H1 (cell line): ENCODE measurements at regions not wholly inside any gene's neighbourhood (a gene's known extent, or its start where the extent isn't known, plus 50 kb on each side); places are given as distances from the start of the nearest gene placed in this dataset.

ENCODE experiments used
- CTCF ChIA-PET: fragments of 300-600 bp; sonication (Branson Sonifier 250); formaldehyde crosslinking; loops from one replicate; lab custom pipeline; 2021; ENCODE audit not compliant: partially characterized antibody; lab: Charles Lee
- POLR2A ChIA-PET: fragments of 300-600 bp; sonication (Branson Sonifier 250); formaldehyde crosslinking; loops from one replicate; lab custom pipeline; 2021; ENCODE audit warnings: inconsistent platforms; ENCODE audit not compliant: partially characterized antibody; lab: Charles Lee
- DNase-seq, 2 experiments: peaks; one replicate each; pipeline versions ENCODE4 v3.0.0 to v3.0.0-alpha.2; 2010 to 2022; ENCODE audit warnings: low spot score in 2 of 2, low read depth in 1 of 2, mixed read lengths in 1 of 2
- FAIRE-seq: peaks from 2 replicates; lab custom pipeline; 2011; peaks lifted over from hg19 to GRCh38; lab: Jason Lieb, UNC
- H2AFZ ChIP-seq: 2 replicates; pipeline ENCODE4 v1.8.1; 2012; ENCODE audit warnings: low read length, inconsistent platforms
- H2AK5ac ChIP-seq: 2 replicates; pipeline ENCODE4 v1.6.1; 2013; ENCODE audit warnings: low read depth, low read length
- H2BK120ac ChIP-seq: replicated peaks from 2 replicates; pipeline ENCODE3; 2013; ENCODE audit warnings: low read depth, low read length, inconsistent platforms
- H2BK12ac ChIP-seq: 2 replicates; pipeline ENCODE4 v1.6.1; 2013; ENCODE audit warnings: low read depth, low read length
- H2BK15ac ChIP-seq: 2 replicates; pipeline ENCODE4 v1.6.1; 2013; ENCODE audit warnings: low read length
- H2BK20ac ChIP-seq: 2 replicates; pipeline ENCODE4 v1.6.1; 2013; ENCODE audit warnings: low read length
- H2BK5ac ChIP-seq: 2 replicates; pipeline ENCODE4 v1.6.1; 2013; ENCODE audit warnings: low read depth, low read length
- H3K14ac ChIP-seq: 2 replicates; pipeline ENCODE4 v1.6.1; 2013; ENCODE audit warnings: inconsistent platforms; ENCODE audit not compliant: insufficient read length
- H3K18ac ChIP-seq: 2 replicates; pipeline ENCODE4 v1.6.1; 2013; ENCODE audit warnings: low read length; ENCODE audit errors: extremely low read depth
- H3K23ac ChIP-seq: 2 replicates; pipeline ENCODE4 v1.6.1; 2013; ENCODE audit warnings: inconsistent platforms; ENCODE audit not compliant: insufficient read length
- H3K23me2 ChIP-seq: 2 replicates; pipeline ENCODE4 v1.6.1; 2013; ENCODE audit warnings: low read depth, low read length
- H3K27ac ChIP-seq: 2 replicates; pipeline ENCODE4 v1.6.1; 2011; ENCODE audit warnings: low read depth, low read length, inconsistent platforms
- H3K27me3 ChIP-seq, 4 experiments: replicated peaks in 1 of 4; 1 replicate in 1 of 4; 2 replicates in 3 of 4; pipeline versions ENCODE4 v1.6.1 to v1.8.1; 2011 to 2013; ENCODE audit warnings: low read length in 3 of 4, mild to moderate bottlenecking in 3 of 4, inconsistent platforms in 2 of 4, mixed read lengths in 2 of 4, moderate library complexity in 1 of 4; ENCODE audit not compliant: control insufficient read depth in 3 of 4, insufficient read depth in 3 of 4; ENCODE audit errors: extremely low read depth in 1 of 4
- H3K36me3 ChIP-seq, 4 experiments: 2 replicates each; pipeline versions ENCODE4 v1.6.1 to v1.8.1; 2011 to 2013; ENCODE audit warnings: mild to moderate bottlenecking in 4 of 4, low read length in 3 of 4, moderate library complexity in 2 of 4, control low read depth in 1 of 4, inconsistent platforms in 1 of 4; ENCODE audit not compliant: insufficient read depth in 4 of 4, control insufficient read depth in 2 of 4
- H3K4ac ChIP-seq: replicated peaks from 2 replicates; pipeline ENCODE3; 2013; ENCODE audit warnings: low read length, low read depth, mixed read lengths, inconsistent platforms; ENCODE audit not compliant: insufficient read length
- H3K4me1 ChIP-seq, 4 experiments: replicated peaks in 1 of 4; 1 replicate in 1 of 4; 2 replicates in 3 of 4; pipeline versions ENCODE4 v1.6.1 to v1.8.1; 2011 to 2013; ENCODE audit warnings: low read length in 3 of 4, inconsistent platforms in 2 of 4, mixed read lengths in 1 of 4; ENCODE audit not compliant: insufficient read depth in 4 of 4, control insufficient read depth in 3 of 4
- H3K4me2 ChIP-seq, 2 experiments: 2 replicates each; pipeline versions ENCODE4 v1.6.1 to v1.8.1; 2011 to 2013; ENCODE audit warnings: low read depth in 2 of 2, low read length in 2 of 2, control low read depth in 1 of 2, inconsistent platforms in 1 of 2, mild to moderate bottlenecking in 1 of 2; ENCODE audit not compliant: insufficient read depth in 1 of 2
- H3K4me3 ChIP-seq, 4 experiments: fragments of 200-600, 300-600 bp in 1 of 4; sonication (generic), shearing (Covaris generic), sonication (Bioruptor Twin) in 1 of 4; 2 replicates each; pipeline versions ENCODE4 v1.5.1 to v1.8.1; 2011 to 2016; ENCODE audit warnings: low read length in 4 of 4, low read depth in 3 of 4, control low read depth in 2 of 4, inconsistent platforms in 2 of 4, mild to moderate bottlenecking in 2 of 4, mixed read lengths in 1 of 4, moderate library complexity in 1 of 4; ENCODE audit not compliant: insufficient read depth in 2 of 4; ENCODE audit errors: extremely low read depth in 1 of 4
- H3K56ac ChIP-seq: replicated peaks from 2 replicates; pipeline ENCODE3; 2013; ENCODE audit warnings: low read depth, mild to moderate bottlenecking, mixed read lengths, low read length, inconsistent platforms; ENCODE audit not compliant: insufficient read length
- H3K79me1 ChIP-seq: 2 replicates; pipeline ENCODE4 v1.6.1; 2013; ENCODE audit warnings: low read depth, low read length, control low read depth
- H3K79me2 ChIP-seq, 2 experiments: 2 replicates each; pipeline versions ENCODE4 v1.6.1 to v1.8.1; 2012 to 2013; ENCODE audit warnings: low read length in 2 of 2, mild to moderate bottlenecking in 2 of 2, inconsistent platforms in 1 of 2; ENCODE audit not compliant: insufficient read depth in 2 of 2, control insufficient read depth in 1 of 2
- H3K9ac ChIP-seq, 4 experiments: replicated peaks in 1 of 4; 1 replicate in 1 of 4; 2 replicates in 3 of 4; pipeline versions ENCODE4 v1.6.1 to v1.8.1; 2011 to 2013; ENCODE audit warnings: low read depth in 3 of 4, low read length in 3 of 4, control low read depth in 2 of 4, mild to moderate bottlenecking in 2 of 4, moderate library complexity in 2 of 4, inconsistent platforms in 1 of 4; ENCODE audit errors: extremely low read depth in 1 of 4
- H3K9me3 ChIP-seq, 2 experiments: 2 replicates each; pipeline versions ENCODE4 v1.6.1 to v1.8.1; 2012 to 2013; ENCODE audit warnings: mild to moderate bottlenecking in 2 of 2, moderate library complexity in 2 of 2, control low read depth in 1 of 2, inconsistent platforms in 1 of 2, low read depth in 1 of 2, low read length in 1 of 2, mixed read lengths in 1 of 2; ENCODE audit not compliant: insufficient read depth in 2 of 2
- H4K20me1 ChIP-seq, 2 experiments: replicated peaks in 1 of 2; 2 replicates each; pipeline versions ENCODE3 to v1.8.1; 2011 to 2013; ENCODE audit warnings: inconsistent platforms in 2 of 2, low read length in 2 of 2, mild to moderate bottlenecking in 1 of 2; ENCODE audit not compliant: insufficient read depth in 2 of 2, control insufficient read depth in 1 of 2
- H4K5ac ChIP-seq: 2 replicates; pipeline ENCODE4 v1.6.1; 2013; ENCODE audit warnings: low read length, low read depth, mixed read lengths, inconsistent platforms; ENCODE audit not compliant: insufficient read length
- H4K8ac ChIP-seq: 2 replicates; pipeline ENCODE4 v1.8.0; 2013; ENCODE audit warnings: mild to moderate bottlenecking, moderate library complexity, low read length, inconsistent platforms; ENCODE audit not compliant: insufficient read depth; ENCODE audit errors: extremely low read depth
- H4K91ac ChIP-seq: replicated peaks from 2 replicates; pipeline ENCODE3; 2013; ENCODE audit warnings: low read length, mixed read lengths, inconsistent platforms; ENCODE audit not compliant: insufficient read length
- NRF1 ChIP-seq: IDR thresholded peaks from 2 replicates; pipeline ENCODE4 v1.6.1; 2011; ENCODE audit warnings: mild to moderate bottlenecking, low read depth, low read length, improper control_type of control experiment
- POLR2A ChIP-seq, 2 experiments: IDR thresholded peaks; 1 replicate in 1 of 2; 2 replicates in 1 of 2; pipeline ENCODE4 v1.6.1; 2011; ENCODE audit warnings: low read depth in 2 of 2, low read length in 2 of 2, mild to moderate bottlenecking in 2 of 2; ENCODE audit errors: control extremely low read depth in 1 of 2
- SIRT6 ChIP-seq: IDR thresholded peaks from one replicate; pipeline ENCODE4 v1.7.1; 2012; ENCODE audit warnings: low read length, inconsistent platforms
- WGBS, 2 experiments: shearing (Covaris generic) in 1 of 2; methylation state at CpG; one replicate each; pipeline versions ENCODE4 v1.1.6 to v1.1.7; 2013 to 2015; ENCODE audit warnings: low lambda C conversion rate in 2 of 2, mixed read lengths in 2 of 2, inconsistent platforms in 1 of 2, low coverage in 1 of 2, missing lambda C conversion rate in 1 of 2; ENCODE audit not compliant: insufficient replicate concordance in 2 of 2, insufficient coverage in 1 of 2, insufficient read length in 1 of 2; ENCODE audit errors: extremely low coverage in 1 of 2, missing lambda C conversion rate in 1 of 2; 5-methylcytosine and 5-hydroxymethylcytosine counted together
- TF ChIP-seq, protein P1 (sequence below), 3 experiments: IDR thresholded peaks; 1 replicate in 2 of 3; 2 replicates in 1 of 3; pipeline versions ENCODE4 v1.5.1 to v1.6.1; 2011; ENCODE audit warnings: low read length in 3 of 3, mild to moderate bottlenecking in 3 of 3, inconsistent platforms in 2 of 3, low read depth in 1 of 3, moderate library complexity in 1 of 3; ENCODE audit not compliant: insufficient read depth in 1 of 3; ENCODE audit errors: control extremely low read depth in 1 of 3
- TF ChIP-seq, protein P2 (sequence below): IDR thresholded peaks from 2 replicates; pipeline ENCODE4 v1.6.1; 2011; ENCODE audit warnings: low read depth, mild to moderate bottlenecking, low read length; ENCODE audit not compliant: insufficient read depth

DNA sequence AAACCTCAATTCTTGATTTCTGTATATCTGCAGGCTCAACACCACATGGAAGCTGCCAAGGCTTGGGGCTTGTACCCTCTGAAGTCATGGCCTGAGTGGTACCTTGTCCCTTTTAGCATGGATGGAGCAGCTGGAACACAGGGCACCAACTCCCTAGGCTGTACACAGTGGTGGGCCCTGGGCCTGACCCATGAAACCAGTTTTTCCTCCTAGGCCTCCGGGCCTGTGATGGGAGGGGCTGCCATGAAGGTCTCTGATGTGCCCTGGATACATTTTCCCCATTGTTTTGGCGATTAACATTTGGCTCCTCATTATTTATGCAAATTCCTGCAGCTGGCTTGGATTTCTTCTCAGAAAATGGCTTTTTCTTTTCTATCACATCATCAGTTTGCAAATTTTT lies 131.6 kb downstream of the NDFIP2 start:
- no peak overlapping the region for H2BK20ac ChIP-seq
- H3K56ac ChIP-seq = no peak overlapping the region
- no peaks in the 10 kb centered on the region for H3K23me2 ChIP-seq
- peaks cover 6% of the 10 kb centered on the region in 2 experiments; a peak in 1 of 4 replicates for H3K9me3 ChIP-seq
- no peak overlapping the region for H3K4me2 ChIP-seq
- ChIA-PET CTCF (no interaction called here), POLR2A (no interaction called here)
- no peaks in the 10 kb centered on the region for H3K36me3 ChIP-seq
- H2BK12ac ChIP-seq = no peak overlapping the region
- H3K27ac ChIP-seq = no peak overlapping the region
- no peaks in the 10 kb centered on the region for H3K79me1 ChIP-seq
- H4K8ac ChIP-seq = no peak overlapping the region
- no peak overlapping the region for H3K23ac ChIP-seq
- H3K4ac ChIP-seq = no peak overlapping the region
- TF ChIP-seq, protein P1, sequence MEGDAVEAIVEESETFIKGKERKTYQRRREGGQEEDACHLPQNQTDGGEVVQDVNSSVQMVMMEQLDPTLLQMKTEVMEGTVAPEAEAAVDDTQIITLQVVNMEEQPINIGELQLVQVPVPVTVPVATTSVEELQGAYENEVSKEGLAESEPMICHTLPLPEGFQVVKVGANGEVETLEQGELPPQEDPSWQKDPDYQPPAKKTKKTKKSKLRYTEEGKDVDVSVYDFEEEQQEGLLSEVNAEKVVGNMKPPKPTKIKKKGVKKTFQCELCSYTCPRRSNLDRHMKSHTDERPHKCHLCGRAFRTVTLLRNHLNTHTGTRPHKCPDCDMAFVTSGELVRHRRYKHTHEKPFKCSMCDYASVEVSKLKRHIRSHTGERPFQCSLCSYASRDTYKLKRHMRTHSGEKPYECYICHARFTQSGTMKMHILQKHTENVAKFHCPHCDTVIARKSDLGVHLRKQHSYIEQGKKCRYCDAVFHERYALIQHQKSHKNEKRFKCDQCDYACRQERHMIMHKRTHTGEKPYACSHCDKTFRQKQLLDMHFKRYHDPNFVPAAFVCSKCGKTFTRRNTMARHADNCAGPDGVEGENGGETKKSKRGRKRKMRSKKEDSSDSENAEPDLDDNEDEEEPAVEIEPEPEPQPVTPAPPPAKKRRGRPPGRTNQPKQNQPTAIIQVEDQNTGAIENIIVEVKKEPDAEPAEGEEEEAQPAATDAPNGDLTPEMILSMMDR (IDR thresholded peaks at IDR 0.05; ENCODE audit: control extremely low read depth in 1 of 3, insufficient read depth in 1 of 3, low read depth in 1 of 3, low read length in 3 of 3) = no peak
- TF ChIP-seq, protein P2, sequence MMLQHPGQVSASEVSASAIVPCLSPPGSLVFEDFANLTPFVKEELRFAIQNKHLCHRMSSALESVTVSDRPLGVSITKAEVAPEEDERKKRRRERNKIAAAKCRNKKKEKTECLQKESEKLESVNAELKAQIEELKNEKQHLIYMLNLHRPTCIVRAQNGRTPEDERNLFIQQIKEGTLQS = no peak
- TF ChIP-seq NRF1 (no peak), SIRT6 (no peak), POLR2A (IDR thresholded peaks at IDR 0.05; ENCODE audit: control extremely low read depth in 1 of 2, low read depth in 2 of 2, low read length in 2 of 2) (no peak)
- no peak overlapping the region for H2BK15ac ChIP-seq
- no peak overlapping the region for H4K91ac ChIP-seq
- H3K4me1 ChIP-seq = no peaks in the 10 kb centered on the region
- H3K27me3 ChIP-seq = no peaks in the 10 kb centered on the region
- no peak overlapping the region for H3K9ac ChIP-seq
- no peak overlapping the region for H3K4me3 ChIP-seq
- H2BK5ac ChIP-seq = no peak overlapping the region
- H3K79me2 ChIP-seq = no peaks in the 10 kb centered on the region
- H2BK120ac ChIP-seq = no peak overlapping the region
- WGBS, 2 experiments = 92% methylated on average over 2 of the region's 2 CpGs; no CpG with 5 or more reads in 1 of the 2 experiments
- H4K5ac ChIP-seq = no peak overlapping the region
- no peak overlapping the region for H3K14ac ChIP-seq
- H3K18ac ChIP-seq = no peak overlapping the region
- H4K20me1 ChIP-seq = no peaks in the 10 kb centered on the region
- H2AFZ ChIP-seq = no peak overlapping the region
- H2AK5ac ChIP-seq = no peak overlapping the region
- DNase-seq (no peak), FAIRE-seq (no peak)
